HG02973 (cell line): ENCODE measurements at regions not wholly inside any gene's neighbourhood (a gene's known extent, or its start where the extent isn't known, plus 50 kb on each side); places are given as distances from the start of the nearest gene placed in this dataset.

Source experiments
- ATAC-seq: cut with Tn5 transposase; IDR thresholded peaks from one replicate; pipeline ENCODE4 v1.9.1; 2021; ENCODE audit warnings: moderate library complexity; ENCODE audit not compliant: unreplicated experiment

- no peak for ATAC-seq
Measured at GRCh38 chr15:38072007-38072347, 137.5 kb downstream of the TMCO5A start.

- peak; percentile 56 for ATAC-seq
Measured at GRCh38 chr15:38072348-38073177, 138.1 kb downstream of the TMCO5A start.

GRCh38 chr15:38073178-38073946, 138.9 kb downstream of the TMCO5A start:
- no peak for ATAC-seq

GRCh38 chr15:38074029-38074428, 139.6 kb downstream of the TMCO5A start:
- no peak for ATAC-seq

GRCh38 chr15:38075466-38075865, 141.0 kb downstream of the TMCO5A start:
- no peak for ATAC-seq

- ATAC-seq = no peak
Measured at GRCh38 chr15:38076786-38077185, 142.3 kb downstream of the TMCO5A start.

- no peak for ATAC-seq
Measured at GRCh38 chr15:38079236-38079635, 144.8 kb downstream of the TMCO5A start.

GRCh38 chr15:38080651-38081275, 146.3 kb downstream of the TMCO5A start:
- ATAC-seq = no peak

- ATAC-seq = peak; percentile 62
Measured at GRCh38 chr15:38084289-38084688, 149.8 kb downstream of the TMCO5A start.

- ATAC-seq = peak; percentile 84
Measured at GRCh38 chr15:38085114-38085513, 150.7 kb downstream of the TMCO5A start.

- ATAC-seq = peak; percentile 37
Measured at GRCh38 chr15:38085931-38086568, 151.6 kb downstream of the TMCO5A start.

GRCh38 chr15:38086611-38087010, 152.2 kb downstream of the TMCO5A start:
- no peak for ATAC-seq

GRCh38 chr15:38088971-38089370, 154.5 kb downstream of the TMCO5A start:
- ATAC-seq = no peak

- ATAC-seq = no peak
Measured at GRCh38 chr15:38090223-38090622, 155.8 kb downstream of the TMCO5A start.

GRCh38 chr15:38090678-38091077, 156.2 kb downstream of the TMCO5A start:
- no peak for ATAC-seq

GRCh38 chr15:38091078-38091645, 156.7 kb downstream of the TMCO5A start:
- no peak for ATAC-seq

- no peak for ATAC-seq
Measured at GRCh38 chr15:38093931-38094330, 158.7 kb upstream of the SPRED1 start.

- ATAC-seq = no peak
Measured at GRCh38 chr15:38102972-38103371, 149.7 kb upstream of the SPRED1 start.

- no peak for ATAC-seq
Measured at GRCh38 chr15:38103564-38103963, 149.1 kb upstream of the SPRED1 start.

- no peak for ATAC-seq
Measured at GRCh38 chr15:38111070-38111469, 141.6 kb upstream of the SPRED1 start.

GRCh38 chr15:38112406-38112805, 140.2 kb upstream of the SPRED1 start:
- ATAC-seq = no peak
